Gastrocnemius medialis (tissue), 4 donors: ENCODE measurements at regions not wholly inside any gene's neighbourhood (a gene's known extent, or its start where the extent isn't known, plus 50 kb on each side); places are given as distances from the start of the nearest gene placed in this dataset.

ENCODE experiments used
- ATAC-seq, 2 donors: fragments of 150-250 bp; one replicate each; pipeline ENCODE4 v1.9.1; 2016
- DNase-seq, 2 donors: peaks; one replicate each; pipeline ENCODE4 v3.0.0-alpha.2; 2019
- H3K27ac ChIP-seq, 4 donors: fragments of 200-600 bp; sonication (generic); 1 replicate in 1 of 4; 2 replicates in 3 of 4; pipeline ENCODE4 v1.5.1; 2016 to 2018; ENCODE audit warnings: mild to moderate bottlenecking in 2 of 4, moderate library complexity in 1 of 4
- H3K27me3 ChIP-seq, 3 donors: fragments of 200-600 bp; sonication (generic) in 2 of 3; 1 replicate in 1 of 3; 2 replicates in 2 of 3; pipeline versions ENCODE4 v1.5.1 to v1.6.0; 2016 to 2019; ENCODE audit warnings: mild to moderate bottlenecking in 1 of 3, moderate library complexity in 1 of 3
- H3K36me3 ChIP-seq, 2 donors: fragments of 200-600 bp; sonication (generic) in 1 of 2; one replicate each; pipeline ENCODE4 v1.5.1; 2017 to 2018
- H3K4me1 ChIP-seq, 2 donors: fragments of 200-600 bp; sonication (generic) in 1 of 2; one replicate each; pipeline ENCODE4 v1.5.1; 2016 to 2017; ENCODE audit warnings: mild to moderate bottlenecking in 2 of 2
- H3K4me3 ChIP-seq, 4 donors: fragments of 200-600 bp; sonication (generic) in 3 of 4; 1 replicate in 1 of 4; 2 replicates in 3 of 4; pipeline ENCODE4 v1.5.1; 2016 to 2019; ENCODE audit warnings: mild to moderate bottlenecking in 2 of 4
- H3K9me3 ChIP-seq, 3 donors: fragments of 200-600 bp; sonication (generic) in 2 of 3; 1 replicate in 1 of 3; 2 replicates in 2 of 3; pipeline ENCODE4 v1.5.1; 2016 to 2019
- POLR2A ChIP-seq, 2 donors: fragments of 450-650 bp; IDR thresholded peaks; one replicate each; pipeline ENCODE4 v1.6.1; 2017; ENCODE audit warnings: antibody characterized with exemption in 2 of 2, mild to moderate bottlenecking in 2 of 2, moderate library complexity in 2 of 2
- in situ Hi-C, 4 donors: fragments of 200-750 bp; cut with MboI; loops; one replicate each; pipeline versions ENCODE4 v1.15.0 to v1.8.0; 2017; ENCODE audit warnings: low sequenced_read_pairs in 4 of 4
- intact Hi-C: fragments of 100-400 bp; cut with DNase I; formaldehyde crosslinking; loops from one replicate; pipeline ENCODE4 v1.15.1; 2023; ENCODE audit warnings: low total_unique reads
- TF ChIP-seq, protein P1 (sequence below), 5 experiments: fragments of 450-650 bp in 3 of 5; fragments of 200-600 bp in 2 of 5; sonication (generic) in 2 of 5; IDR thresholded peaks in 4 of 5; conservative IDR thresholded peaks in 1 of 5; 1 replicate in 4 of 5; 2 replicates in 1 of 5; pipeline ENCODE4 v1.5.1; 2016 to 2019; ENCODE audit warnings: antibody characterized with exemption in 5 of 5, mild to moderate bottlenecking in 3 of 5, moderate library complexity in 3 of 5

DNA sequence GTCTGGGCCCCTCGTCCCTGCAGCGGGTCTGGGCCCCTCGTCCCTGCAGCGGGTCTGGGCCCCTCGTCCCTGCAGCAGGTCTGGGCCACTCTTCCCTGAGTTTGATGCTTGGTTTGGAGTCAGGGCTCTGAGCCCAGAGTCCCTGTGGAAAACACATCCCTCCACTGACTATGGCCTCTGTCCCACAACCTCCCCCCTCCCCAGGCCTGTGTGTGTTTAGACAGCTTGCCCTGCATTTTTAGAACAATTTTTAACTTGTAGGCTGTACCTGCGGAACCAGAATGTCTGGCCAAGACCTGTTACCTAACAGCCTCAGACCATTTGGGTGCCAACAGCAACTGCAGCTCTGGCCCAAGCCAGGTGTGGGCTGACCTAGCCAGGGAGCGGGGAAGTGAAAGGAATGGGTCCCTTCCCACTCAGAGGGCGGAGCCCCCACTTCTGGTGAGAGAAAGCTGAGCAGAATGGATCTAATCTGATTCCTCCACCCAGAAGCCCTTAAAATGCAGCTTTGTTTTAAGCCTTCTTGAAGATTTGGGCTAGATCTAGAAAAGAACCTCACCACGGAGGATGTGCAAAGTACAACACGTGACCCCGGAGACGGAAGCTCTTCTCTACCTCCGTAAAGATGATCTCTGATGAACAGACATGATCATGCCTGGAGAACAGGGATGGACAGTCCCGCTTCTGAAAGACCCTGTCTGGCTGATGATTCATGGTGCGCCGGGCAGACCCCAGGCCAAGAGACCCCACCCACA lies 60.5 kb upstream of the TFRC start:
- intact Hi-C loops (no loop called here), in situ Hi-C loops (no loop called here)
- DNase-seq (no peak), ATAC-seq (no peak)
- no peak for TF ChIP-seq POLR2A (IDR thresholded peaks at IDR 0.05)
- TF ChIP-seq, protein P1, sequence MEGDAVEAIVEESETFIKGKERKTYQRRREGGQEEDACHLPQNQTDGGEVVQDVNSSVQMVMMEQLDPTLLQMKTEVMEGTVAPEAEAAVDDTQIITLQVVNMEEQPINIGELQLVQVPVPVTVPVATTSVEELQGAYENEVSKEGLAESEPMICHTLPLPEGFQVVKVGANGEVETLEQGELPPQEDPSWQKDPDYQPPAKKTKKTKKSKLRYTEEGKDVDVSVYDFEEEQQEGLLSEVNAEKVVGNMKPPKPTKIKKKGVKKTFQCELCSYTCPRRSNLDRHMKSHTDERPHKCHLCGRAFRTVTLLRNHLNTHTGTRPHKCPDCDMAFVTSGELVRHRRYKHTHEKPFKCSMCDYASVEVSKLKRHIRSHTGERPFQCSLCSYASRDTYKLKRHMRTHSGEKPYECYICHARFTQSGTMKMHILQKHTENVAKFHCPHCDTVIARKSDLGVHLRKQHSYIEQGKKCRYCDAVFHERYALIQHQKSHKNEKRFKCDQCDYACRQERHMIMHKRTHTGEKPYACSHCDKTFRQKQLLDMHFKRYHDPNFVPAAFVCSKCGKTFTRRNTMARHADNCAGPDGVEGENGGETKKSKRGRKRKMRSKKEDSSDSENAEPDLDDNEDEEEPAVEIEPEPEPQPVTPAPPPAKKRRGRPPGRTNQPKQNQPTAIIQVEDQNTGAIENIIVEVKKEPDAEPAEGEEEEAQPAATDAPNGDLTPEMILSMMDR (IDR thresholded peaks at IDR 0.05 in 4 of 5, conservative IDR thresholded peaks at IDR 0.05 in 1 of 5), result no peak
- Histone ChIP-seq H3K27me3 (no peaks in the 10 kb centered on the region), H3K4me1 (peaks cover 0 to 5% of the 10 kb centered on the region in 2 donors), H3K9me3 (no peaks in the 10 kb centered on the region), H3K4me3 (no peak overlapping the region), H3K27ac (no peak overlapping the region), H3K36me3 (no peaks in the 10 kb centered on the region)

DNA sequence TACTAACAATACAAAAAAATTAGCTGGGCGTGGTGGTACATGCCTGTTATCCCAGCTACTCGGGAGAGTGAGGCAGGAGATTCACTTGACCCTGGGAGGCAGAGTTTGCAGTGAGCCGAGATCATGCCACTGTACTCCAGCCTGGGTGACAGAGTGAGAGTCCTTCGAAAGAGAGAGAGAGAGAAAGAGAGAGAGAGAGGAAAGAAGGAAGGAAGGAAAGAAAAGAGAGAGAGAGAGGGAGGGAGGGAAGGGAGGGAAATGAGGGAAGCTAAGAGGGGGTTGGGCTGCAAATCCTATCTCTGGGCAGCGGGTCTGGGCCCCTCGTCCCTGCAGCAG lies 59.9 kb upstream of the TFRC start:
- Histone ChIP-seq H3K4me3 (no peak overlapping the region), H3K27me3 (no peaks in the 10 kb centered on the region), H3K4me1 (peaks cover 0 to 5% of the 10 kb centered on the region in 2 donors), H3K9me3 (no peaks in the 10 kb centered on the region), H3K36me3 (no peaks in the 10 kb centered on the region), H3K27ac (no peak overlapping the region)
- ATAC-seq (no peak), DNase-seq (no peak)
- in situ Hi-C loops (no loop called here), intact Hi-C loops (no loop called here)
- TF ChIP-seq POLR2A (IDR thresholded peaks at IDR 0.05), result no peak
- TF ChIP-seq, protein P1 (IDR thresholded peaks at IDR 0.05 in 4 of 5, conservative IDR thresholded peaks at IDR 0.05 in 1 of 5), result no peak

DNA sequence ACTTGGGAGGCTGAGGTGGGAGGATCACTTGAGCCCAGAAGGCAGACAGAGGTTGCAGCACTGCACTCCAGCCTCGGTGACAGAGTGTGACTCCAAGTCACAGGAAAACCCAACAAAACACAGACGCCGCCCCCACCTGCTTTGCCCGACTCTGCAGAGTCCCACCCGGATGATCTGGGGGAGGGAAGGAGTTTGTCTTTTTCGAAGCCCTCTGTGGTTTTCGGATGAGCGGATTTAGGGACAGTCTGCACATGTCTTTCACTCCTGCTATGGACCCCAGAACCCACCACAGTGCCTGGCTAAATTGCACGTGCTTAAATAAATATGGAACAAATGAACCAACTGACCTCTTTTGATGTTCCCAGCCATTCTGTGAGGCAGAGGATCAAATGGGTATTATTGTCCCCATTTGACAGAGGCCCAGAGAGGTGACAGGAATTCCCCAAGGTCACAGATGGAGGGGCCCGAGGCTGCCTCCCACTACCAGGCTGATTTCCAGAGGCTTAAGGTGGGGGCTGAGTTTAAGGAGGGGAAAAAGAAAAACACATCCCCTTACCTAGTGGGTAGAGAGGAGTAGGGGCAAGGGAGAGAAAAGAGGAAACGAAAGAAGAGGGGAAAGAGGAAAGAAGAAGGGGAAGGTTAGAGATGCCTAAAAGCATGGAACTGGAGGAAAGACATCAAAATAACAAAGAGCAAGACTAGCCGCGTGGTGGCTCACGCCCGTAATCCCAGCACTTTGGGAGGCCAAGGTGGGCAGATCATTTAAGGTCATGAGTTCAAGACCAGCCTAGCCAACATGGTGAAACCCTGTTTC lies 59.4 kb upstream of the TFRC start:
- in situ Hi-C loops (no loop called here), intact Hi-C loops (no loop called here)
- no peaks in the 10 kb centered on the region for H3K9me3 ChIP-seq
- DNase-seq (no peak), ATAC-seq (no peak)
- peaks cover 0 to 5% of the 10 kb centered on the region in 2 donors for H3K4me1 ChIP-seq
- no peaks in the 10 kb centered on the region for H3K36me3 ChIP-seq
- no peak overlapping the region for H3K27ac ChIP-seq
- H3K27me3 ChIP-seq, result no peaks in the 10 kb centered on the region
- no peak overlapping the region for H3K4me3 ChIP-seq
- no peak for TF ChIP-seq POLR2A (IDR thresholded peaks at IDR 0.05)
- TF ChIP-seq, protein P1 (IDR thresholded peaks at IDR 0.05 in 4 of 5, conservative IDR thresholded peaks at IDR 0.05 in 1 of 5), result no peak

DNA sequence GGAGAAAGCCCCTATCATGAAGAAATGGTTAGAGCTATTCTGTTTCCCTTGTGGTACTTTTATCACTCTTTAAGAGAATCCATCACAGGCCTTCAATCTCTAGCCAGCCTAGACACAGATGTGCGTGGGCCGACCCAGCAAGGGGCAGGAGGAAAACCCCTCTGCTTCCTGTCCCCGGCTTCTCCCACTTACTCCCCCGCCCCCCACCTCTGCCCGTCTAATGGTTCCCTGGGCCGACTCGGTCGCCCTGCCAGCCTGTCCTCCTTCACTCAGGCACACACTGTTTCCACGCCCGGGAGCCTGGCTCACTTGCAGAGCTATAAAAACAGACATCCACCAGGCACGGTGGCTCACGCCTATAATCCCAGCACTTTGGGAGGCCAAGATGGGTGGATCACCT lies 58.3 kb upstream of the TFRC start:
- Histone ChIP-seq H3K36me3 (no peaks in the 10 kb centered on the region), H3K4me1 (peaks cover 0 to 5% of the 10 kb centered on the region in 2 donors), H3K9me3 (no peaks in the 10 kb centered on the region), H3K27me3 (no peaks in the 10 kb centered on the region), H3K4me3 (no peak overlapping the region), H3K27ac (no peak overlapping the region)
- DNase-seq, result no peak
- in situ Hi-C loops, result no loop called here
- TF ChIP-seq POLR2A (IDR thresholded peaks at IDR 0.05), result no peak
- TF ChIP-seq, protein P1 (IDR thresholded peaks at IDR 0.05 in 4 of 5, conservative IDR thresholded peaks at IDR 0.05 in 1 of 5), result no peak
- no peak for ATAC-seq
- intact Hi-C loops, result no loop called here
